GM20431 (cell line): ENCODE measurements at regions not wholly inside any gene's neighbourhood (a gene's known extent, or its start where the extent isn't known, plus 50 kb on each side); places are given as distances from the start of the nearest gene placed in this dataset.

Experiments used
- in situ Hi-C: fragments of 300-500 bp; cut with MseI, MboI; formaldehyde crosslinking; loops from one replicate; pipeline ENCODE4 v1.15.0; 2020; ENCODE audit warnings: low sequenced_read_pairs; ENCODE audit not compliant: unreplicated experiment

DNA sequence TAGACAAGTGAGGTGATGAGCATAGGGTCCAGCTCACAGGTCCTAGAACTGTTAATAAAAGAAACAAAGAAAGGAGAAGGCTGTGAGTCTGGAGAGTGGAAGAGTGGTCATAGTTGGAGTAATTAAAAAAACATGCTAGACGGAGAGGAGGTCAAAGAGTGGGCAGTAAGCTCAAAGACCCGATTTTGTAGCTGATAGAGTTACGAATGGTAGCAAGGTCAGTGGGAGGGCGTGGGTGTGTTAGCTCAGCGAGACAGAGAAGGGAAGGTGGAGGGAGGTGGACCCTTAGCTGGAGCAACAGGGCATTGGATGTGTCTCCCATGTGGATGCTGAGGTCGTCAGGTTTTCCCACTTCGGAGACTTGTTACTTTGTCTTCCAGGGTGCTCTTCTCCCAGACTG lies 431.7 kb downstream of the CDH26 start:
- in situ Hi-C loops: no loop called here

DNA sequence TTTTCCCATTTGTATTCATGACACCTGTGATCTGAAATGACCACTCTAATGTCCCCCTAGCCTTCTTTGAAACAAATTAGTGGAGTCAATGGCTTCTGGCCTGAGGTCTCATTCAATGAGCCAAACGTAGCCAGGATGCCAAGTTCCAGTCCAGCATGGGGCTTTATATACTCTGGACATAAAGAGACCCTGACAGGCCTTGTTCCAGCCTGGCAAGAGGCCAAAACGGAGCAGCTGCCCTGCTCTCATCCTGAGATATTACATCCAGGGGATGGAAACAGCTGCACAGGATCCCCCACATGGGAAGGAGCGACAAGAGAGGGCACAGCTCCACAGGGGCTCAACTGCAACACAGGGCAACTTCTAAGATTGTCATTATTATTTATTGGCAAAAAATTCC lies 437.8 kb downstream of the CDH26 start:
- in situ Hi-C loops: no loop called here

DNA sequence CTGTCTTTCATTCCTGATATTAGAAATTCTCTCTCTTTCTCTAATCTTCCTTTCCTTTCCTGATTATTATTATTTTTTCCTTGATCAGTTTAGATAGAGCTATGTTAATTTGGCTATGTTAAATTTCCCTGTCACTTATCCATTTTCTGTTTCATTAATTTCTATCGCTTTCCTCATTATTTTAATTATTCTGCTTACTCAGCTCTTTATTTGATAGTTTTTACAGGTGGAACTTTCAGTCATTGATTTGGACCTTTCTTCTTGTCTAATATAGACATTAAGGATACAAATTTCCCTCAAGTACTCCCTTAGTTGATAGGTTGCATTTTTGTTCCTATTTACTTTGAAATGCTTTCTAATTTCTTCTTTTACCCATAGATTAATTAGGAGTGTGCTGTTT lies 442.3 kb downstream of the CDH26 start:
- in situ Hi-C loops: no loop called here

DNA sequence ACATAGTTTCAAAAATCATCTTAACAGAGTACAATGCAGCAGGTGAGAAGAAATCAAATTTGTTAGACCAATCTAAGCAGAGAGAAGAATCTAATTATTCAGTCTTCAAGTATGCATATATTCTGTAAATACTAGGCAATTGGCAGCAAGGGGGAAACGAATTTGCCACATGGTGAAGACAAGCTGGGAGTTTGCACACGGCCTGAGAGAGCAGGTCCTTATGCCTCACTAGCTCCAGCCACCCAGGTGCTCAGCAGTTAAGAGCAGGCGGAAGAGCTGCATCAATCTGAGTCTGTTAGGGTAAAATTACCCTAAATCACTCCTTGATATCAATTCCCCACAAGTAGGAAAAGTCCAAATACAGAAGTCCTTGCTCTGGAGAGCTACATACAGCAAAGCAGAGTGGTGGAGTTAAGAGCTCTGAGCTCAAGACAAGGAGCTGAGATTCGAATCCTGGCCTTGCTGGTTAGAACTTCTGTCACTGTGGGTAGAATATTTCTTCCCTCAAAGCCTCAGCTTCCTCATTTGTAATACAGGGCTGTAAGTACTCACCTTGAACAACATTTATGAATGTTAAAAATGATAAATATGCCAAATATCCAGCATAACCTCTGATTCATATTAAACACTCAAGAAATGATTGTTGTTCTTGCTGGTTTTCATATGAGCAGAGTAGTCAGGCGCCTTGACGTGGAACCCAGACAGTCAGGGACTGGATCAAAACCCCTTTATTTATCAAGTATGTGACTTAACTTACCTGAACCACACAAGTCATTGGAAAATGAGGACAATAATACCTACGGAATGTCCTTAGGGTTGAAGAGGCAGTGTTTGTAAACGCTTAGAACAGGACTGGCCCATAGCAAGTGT lies 444.2 kb downstream of the CDH26 start:
- in situ Hi-C loops: no loop called here

GRCh38 chr20:60403105-60403741 lies 445.0 kb downstream of the CDH26 start:
- in situ Hi-C loops: no loop called here

- in situ Hi-C loops: no loop called here
Observed at GRCh38 chr20:60407011-60407771, 449.0 kb downstream of the CDH26 start.

GRCh38 chr20:60407938-60408337 lies 449.7 kb downstream of the CDH26 start:
- in situ Hi-C loops: no loop called here

- in situ Hi-C loops: no loop called here
Observed at GRCh38 chr20:60408435-60408834, 450.2 kb downstream of the CDH26 start.

GRCh38 chr20:60410618-60411264 lies 452.5 kb downstream of the CDH26 start:
- in situ Hi-C loops: no loop called here

DNA sequence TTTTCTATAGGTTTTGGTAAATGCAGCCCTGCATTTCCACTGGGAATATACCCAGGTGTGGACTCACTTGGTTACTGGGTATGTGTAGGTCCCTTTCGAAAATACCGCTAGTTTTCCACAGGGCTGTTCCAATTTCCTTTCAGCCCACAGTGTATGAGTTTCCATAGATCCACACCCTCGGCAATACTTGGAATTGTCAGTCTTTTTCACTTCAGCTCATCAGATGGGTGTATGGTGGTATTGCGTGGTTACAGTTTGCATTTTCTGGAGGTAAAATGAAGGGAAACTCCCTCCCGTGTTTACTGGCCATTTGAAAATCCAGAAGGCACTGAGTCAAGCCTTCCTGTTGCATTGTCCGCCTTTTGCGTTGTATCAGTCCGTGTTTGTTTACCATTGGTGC lies 453.6 kb downstream of the CDH26 start:
- in situ Hi-C loops: no loop called here

DNA sequence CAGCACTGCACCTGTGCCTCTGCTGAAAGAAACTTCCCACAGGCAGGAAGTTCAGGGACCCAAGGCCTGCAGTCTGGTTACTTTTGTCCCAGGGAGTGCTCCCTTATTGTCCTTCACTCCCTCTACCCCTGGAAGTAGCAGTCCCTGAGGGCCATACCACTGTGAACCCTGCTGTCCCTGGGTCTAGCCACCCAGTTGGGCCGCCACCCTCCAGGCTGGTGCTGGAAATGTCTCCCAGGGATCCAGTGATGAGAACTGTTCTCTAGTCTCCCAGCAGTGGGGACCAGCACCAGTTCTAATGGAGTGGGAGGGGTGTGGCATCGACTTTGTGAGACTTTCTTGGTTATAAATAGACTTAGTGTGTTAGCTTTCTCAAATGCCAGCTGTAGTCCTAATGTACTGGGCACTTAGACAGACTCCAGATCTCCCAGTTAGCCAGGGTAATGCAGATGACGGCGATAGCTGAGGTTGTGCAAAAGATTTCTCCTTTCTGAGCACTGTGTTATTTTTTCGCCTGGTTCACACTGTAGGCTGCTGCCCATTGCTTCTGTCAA lies 462.5 kb downstream of the CDH26 start:
- in situ Hi-C loops: no loop called here

DNA sequence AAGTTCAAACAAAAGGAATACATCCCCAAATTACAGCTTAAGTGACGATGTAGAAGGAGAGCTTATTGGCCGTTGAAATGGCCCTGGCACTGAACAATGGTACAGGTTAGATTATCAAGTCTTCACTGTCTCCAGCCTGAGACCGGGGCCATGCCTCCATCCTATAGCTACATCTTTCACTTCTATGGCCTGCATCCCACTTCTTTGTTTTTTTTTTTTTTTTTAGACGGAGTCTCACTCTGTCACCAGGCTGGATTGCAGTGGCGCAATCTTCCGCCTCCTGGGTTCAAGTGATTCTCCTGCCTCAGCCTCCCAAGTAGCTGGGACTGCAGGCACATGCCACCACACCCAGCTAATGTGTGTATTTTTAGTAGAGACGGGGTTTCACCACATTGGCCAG lies 464.6 kb downstream of the CDH26 start:
- in situ Hi-C loops: no loop called here

DNA sequence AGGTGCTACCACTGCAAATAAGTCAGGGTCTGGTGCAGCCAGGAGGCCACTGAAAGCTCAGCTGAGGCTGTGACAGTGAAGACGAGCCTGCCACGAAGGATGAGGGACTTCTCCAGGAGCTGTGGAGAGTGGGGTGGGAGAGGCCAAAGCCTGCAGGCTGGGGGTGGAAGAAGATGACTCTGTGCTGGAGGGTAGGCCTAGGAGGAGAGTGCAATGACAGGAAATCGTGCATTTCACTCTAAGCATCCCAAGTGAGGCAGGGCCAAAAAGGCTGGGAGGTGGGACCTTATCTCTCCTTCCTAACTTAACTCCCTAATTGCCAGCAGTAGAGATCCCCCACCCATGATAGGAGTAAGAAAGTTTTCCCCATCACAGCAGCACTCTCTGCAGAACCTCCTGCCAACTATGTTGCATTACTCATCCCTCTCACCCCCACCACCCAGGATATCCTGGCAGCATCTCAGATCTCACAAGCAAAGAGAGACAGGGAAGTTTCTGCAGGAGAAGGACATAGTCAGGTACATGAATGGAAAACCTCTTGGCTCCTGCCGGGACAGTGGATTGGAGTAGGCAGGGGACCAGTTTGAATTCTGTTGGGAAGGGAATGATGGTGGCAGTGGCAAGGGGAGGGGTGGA lies 466.2 kb downstream of the CDH26 start:
- in situ Hi-C loops: no loop called here

DNA sequence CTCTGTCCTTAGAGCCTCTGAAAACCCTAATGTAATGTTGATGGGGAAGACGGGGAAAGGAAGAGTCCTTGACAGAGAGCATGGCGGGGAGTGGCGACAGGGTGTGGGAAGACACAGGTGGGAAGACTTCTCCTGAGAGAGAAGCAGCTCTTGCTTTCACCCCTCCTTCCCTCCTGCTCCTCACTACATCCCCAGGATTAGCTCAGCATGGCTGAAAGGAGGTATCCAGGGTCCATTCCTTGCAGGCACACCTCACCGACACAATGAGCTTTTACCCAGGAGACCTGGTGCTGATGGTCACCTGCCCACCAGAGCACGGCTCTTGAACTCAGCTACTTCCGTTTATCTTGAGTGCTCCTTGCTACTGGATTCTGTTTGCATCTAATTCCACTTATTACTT lies 469.3 kb downstream of the CDH26 start:
- in situ Hi-C loops: no loop called here

DNA sequence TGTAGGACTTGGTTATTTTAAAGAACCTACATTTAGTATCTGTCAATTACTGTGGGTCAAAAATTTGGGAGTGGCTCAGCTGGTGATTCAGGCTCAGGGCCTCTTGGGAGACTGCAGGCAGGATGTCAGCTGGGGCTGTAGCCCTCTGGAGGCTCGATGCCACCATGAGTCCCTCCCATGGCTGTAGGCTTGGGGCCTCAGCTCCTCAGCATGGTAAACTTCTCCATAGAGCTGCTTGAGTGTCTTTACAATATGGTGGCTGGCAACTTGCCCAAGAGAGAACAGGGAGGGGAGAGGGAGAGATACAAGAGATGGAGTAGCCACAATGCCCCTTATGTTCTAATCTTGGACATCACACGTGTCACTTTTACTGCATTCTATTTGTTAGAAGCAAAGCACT lies 470.4 kb downstream of the CDH26 start:
- in situ Hi-C loops: no loop called here

DNA sequence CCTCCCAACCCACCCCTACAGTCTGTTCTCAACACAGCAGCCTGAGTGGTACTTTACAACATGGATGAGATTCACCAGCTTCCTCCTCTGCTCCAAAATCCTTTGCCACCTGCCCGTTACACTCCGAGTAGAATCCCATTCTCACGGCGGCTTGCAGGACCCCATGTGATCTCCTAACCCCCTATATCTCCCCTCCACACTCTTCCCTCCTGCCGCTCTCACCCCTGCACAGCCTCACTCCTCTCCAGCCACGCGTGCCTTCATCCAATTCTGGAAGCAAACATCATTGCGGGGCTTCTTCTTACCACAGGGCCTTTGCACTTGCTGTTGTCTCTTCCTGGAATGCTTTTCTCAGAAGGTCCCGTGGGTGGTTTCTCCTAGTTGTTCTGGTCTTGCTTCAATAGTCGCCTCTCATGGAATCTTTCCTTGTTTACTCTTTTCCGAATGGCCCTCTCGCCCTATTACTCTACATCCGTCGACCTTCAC lies 472.3 kb downstream of the CDH26 start:
- in situ Hi-C loops: no loop called here

- in situ Hi-C loops: no loop called here
Observed at GRCh38 chr20:60431349-60431748, 473.1 kb downstream of the CDH26 start.

GRCh38 chr20:60437418-60437817 lies 479.2 kb downstream of the CDH26 start:
- in situ Hi-C loops: no loop called here

DNA sequence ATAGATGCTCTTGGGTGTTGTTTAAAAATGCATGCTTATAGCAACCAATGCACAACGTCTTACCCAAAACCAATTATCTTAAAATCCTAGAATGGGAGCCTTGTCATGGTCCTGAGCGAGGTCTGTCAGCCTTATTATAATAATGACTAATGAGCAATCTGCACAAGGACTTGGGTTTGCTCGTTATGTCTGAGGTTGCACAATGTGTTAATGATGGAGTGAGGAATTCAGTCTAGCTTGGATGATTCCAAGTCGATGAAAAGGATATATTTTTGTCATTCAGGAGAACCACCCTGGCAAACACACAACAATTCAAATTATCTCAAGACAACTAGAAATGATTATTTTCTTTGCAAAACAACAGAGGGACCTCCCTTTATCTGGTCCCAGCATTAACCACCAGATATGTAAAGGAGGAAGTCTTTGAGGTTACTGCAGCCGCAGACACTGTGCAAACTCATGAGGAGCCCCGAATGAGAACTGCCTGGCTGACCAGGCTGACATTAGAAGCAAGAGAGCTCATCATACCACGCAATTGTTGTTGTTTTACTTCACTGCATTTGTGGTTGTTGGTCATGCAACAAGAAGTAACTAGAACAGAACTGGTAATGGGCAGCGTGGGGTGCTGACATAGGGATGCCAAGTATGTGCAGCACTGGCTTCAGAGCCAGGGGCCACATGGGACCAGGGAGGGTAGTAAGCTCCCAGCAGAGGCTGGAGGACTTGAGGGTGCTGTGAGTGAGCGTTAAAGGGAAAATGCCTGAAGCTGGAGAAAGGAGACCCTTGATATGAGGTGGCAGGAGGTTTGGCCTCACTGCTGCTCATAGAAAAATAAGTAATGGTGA lies 488.3 kb downstream of the CDH26 start:
- in situ Hi-C loops: no loop called here
